GM12878 (cell line): ENCODE measurements at regions not wholly inside any gene's neighbourhood (a gene's known extent, or its start where the extent isn't known, plus 50 kb on each side); places are given as distances from the start of the nearest gene placed in this dataset.

ENCODE experiments used
- ATAC-seq: fragments of 200-7000 bp; cut with Tn5 transposase; 3 replicates; pipeline ENCODE4 v1.9.1; 2020; ENCODE audit warnings: mild to moderate bottlenecking, moderate library complexity
- BruUV-seq: library from RNA; stranded (reverse); fragments of 400-500 nt; replicated peaks from 2 replicates; lab custom pipeline; 2021; lab: Mats Ljungman, UMichigan
- CTCF ChIA-PET: fragments of 300-600 bp; sonication (Branson Sonifier 250); formaldehyde crosslinking; extraction: SDS; loops from one replicate; lab custom pipeline; 2021; ENCODE audit warnings: inconsistent platforms; lab: Yijun Ruan, JAX
- POLR2A ChIA-PET: fragments of 350-600 bp; formaldehyde crosslinking; extraction: SDS; loops from one replicate; lab custom pipeline; 2021; ENCODE audit warnings: inconsistent platforms; lab: Charles Lee
- RAD21 ChIA-PET: fragments of 300-600 bp; sonication (Branson Sonifier 250); formaldehyde crosslinking; loops from one replicate; lab custom pipeline; 2023; ENCODE audit warnings: antibody characterized with exemption; ENCODE audit not compliant: unreplicated experiment; lab: Charles Lee
- SMC1A ChIA-PET: fragments of 300-600 bp; sonication (Branson Sonifier 250); formaldehyde crosslinking; loops from one replicate; lab custom pipeline; 2023; ENCODE audit not compliant: unreplicated experiment, uncharacterized antibody; lab: Charles Lee
- DNase-seq: peaks from one replicate; pipeline ENCODE4 v3.0.0-alpha.2; 2011; ENCODE audit warnings: low read depth, low spot score
- FAIRE-seq: peaks from 3 replicates; lab custom pipeline; 2011; peaks lifted over from hg19 to GRCh38; lab: Jason Lieb, UNC
- H2AFZ ChIP-seq: 2 replicates; pipeline ENCODE4 v1.6.0; 2011; ENCODE audit warnings: low read depth, low read length, control low read depth; ENCODE audit not compliant: control insufficient read depth
- H3K27ac ChIP-seq: 2 replicates; pipeline ENCODE4 v1.5.1; 2011; ENCODE audit warnings: control low read depth; ENCODE audit not compliant: control insufficient read depth, insufficient read depth
- H3K27me3 ChIP-seq, 2 experiments: replicated peaks in 1 of 2; 2 replicates each; pipeline versions ENCODE4 v1.6.0 to v1.6.1; 2011; ENCODE audit warnings: low read length in 1 of 2; ENCODE audit not compliant: control insufficient read depth in 2 of 2, insufficient read depth in 2 of 2
- H3K36me3 ChIP-seq, 2 experiments: 2 replicates each; pipeline ENCODE4 v1.5.1; 2011; ENCODE audit warnings: low read length in 1 of 2; ENCODE audit not compliant: control insufficient read depth in 2 of 2, insufficient read depth in 2 of 2
- H3K4me1 ChIP-seq: 2 replicates; pipeline ENCODE4 v1.6.1; 2011; ENCODE audit warnings: mild to moderate bottlenecking, low read length, moderate library complexity, mixed read lengths; ENCODE audit not compliant: control insufficient read depth, insufficient read depth
- H3K4me2 ChIP-seq: 2 replicates; pipeline ENCODE4 v1.6.0; 2011; ENCODE audit warnings: control low read depth; ENCODE audit not compliant: control insufficient read depth, insufficient read depth
- H3K4me3 ChIP-seq: fragments of 200-600 bp; sonication (generic); 2 replicates; pipeline ENCODE4 v1.5.1; 2016
- H3K79me2 ChIP-seq: 2 replicates; pipeline ENCODE4 v1.6.0; 2011; ENCODE audit warnings: low read length; ENCODE audit not compliant: control insufficient read depth, insufficient read depth
- H3K9ac ChIP-seq: 2 replicates; pipeline ENCODE4 v1.8.0; 2011; ENCODE audit warnings: low read length, control low read depth, mixed read lengths; ENCODE audit not compliant: control insufficient read depth, insufficient read depth
- H3K9me3 ChIP-seq: replicated peaks from 3 replicates; pipeline ENCODE4 v1.5.1; 2011; ENCODE audit warnings: mild to moderate bottlenecking, low read length; ENCODE audit not compliant: control insufficient read depth, insufficient read depth
- H4K20me1 ChIP-seq: 2 replicates; pipeline ENCODE4 v1.6.0; 2011; ENCODE audit not compliant: control insufficient read depth, insufficient read depth
- MYC ChIP-seq: IDR thresholded peaks from 2 replicates; pipeline ENCODE4 v1.6.1; 2011; ENCODE audit warnings: mild to moderate bottlenecking, low read length, moderate library complexity, inconsistent platforms; ENCODE audit not compliant: insufficient read depth, insufficient replicate concordance, insufficient read length, severe bottlenecking
- NBN ChIP-seq: fragments of 450-650 bp; IDR thresholded peaks from 2 replicates; pipeline ENCODE4 v1.6.1; 2016
- NFIC ChIP-seq: IDR thresholded peaks from 2 replicates; pipeline ENCODE4 v1.6.1; 2012; ENCODE audit warnings: low read depth, mild to moderate bottlenecking, inconsistent platforms, low read length, moderate library complexity
- RB1 ChIP-seq: fragments of 450-650 bp; formaldehyde crosslinking; IDR thresholded peaks from 2 replicates; pipeline ENCODE4 v1.6.1; 2017; ENCODE audit warnings: mild to moderate bottlenecking, borderline replicate concordance
- TARDBP ChIP-seq: IDR thresholded peaks from 2 replicates; pipeline ENCODE4 v1.6.1; 2016; ENCODE audit warnings: borderline replicate concordance
- TCF7 ChIP-seq: IDR thresholded peaks from 2 replicates; pipeline ENCODE4 v1.6.1; 2014; ENCODE audit warnings: antibody characterized with exemption, borderline replicate concordance
- USF1 ChIP-seq: IDR thresholded peaks from 2 replicates; pipeline ENCODE4 v1.6.1; 2011; ENCODE audit warnings: borderline replicate concordance, low read depth, mild to moderate bottlenecking, moderate library complexity, mixed read lengths, low read length; ENCODE audit not compliant: insufficient read depth; ENCODE audit errors: extremely low read length
- ZNF24 ChIP-seq: fragments of 450-650 bp; IDR thresholded peaks from 2 replicates; pipeline ENCODE4 v1.6.1; 2017; ENCODE audit warnings: antibody characterized with exemption, mild to moderate bottlenecking
- WGBS: methylation state at CpG from one replicate; pipeline ENCODE4 v1.1.6; 2016; ENCODE audit warnings: low lambda C conversion rate; ENCODE audit not compliant: insufficient replicate concordance, insufficient coverage; ENCODE audit errors: missing lambda C conversion rate; 5-methylcytosine and 5-hydroxymethylcytosine counted together
- in situ Hi-C: fragments of 300-500 bp; cut with MboI; formaldehyde crosslinking; loops from 9 replicates; pipeline ENCODE4 v1.14.3; 2018; ENCODE audit warnings: mixed read lengths
- intact Hi-C: fragments of 100-400 bp; cut with micrococcal nuclease; formaldehyde crosslinking; loops from one replicate; pipeline ENCODE4 v1.14.2; 2022; ENCODE audit not compliant: unreplicated experiment

GRCh38 chr5:175344331-175345195 lies 99.4 kb downstream of the DRD1 start:
- no peak for DNase-seq
- ChIA-PET CTCF (no interaction called here), SMC1A (no interaction called here), RAD21 (no interaction called here), POLR2A (interaction anchor here (0.6 kb wide), 1 partner anchor 14 kb away, joined by 3 read pairs; no protein-coding TSS in a partner anchor)
- H3K9me3 ChIP-seq, result no peaks in the 10 kb centered on the region
- no peak for ATAC-seq
- no peaks in the 10 kb centered on the region for H4K20me1 ChIP-seq
- no peak for FAIRE-seq
- no peak overlapping the region for H3K4me2 ChIP-seq
- no peaks in the 10 kb centered on the region for H3K36me3 ChIP-seq
- no peaks in the 10 kb centered on the region for H3K79me2 ChIP-seq
- H2AFZ ChIP-seq, result no peak overlapping the region
- in situ Hi-C loops, result no loop called here
- TF ChIP-seq ZNF24, result no peak
- no peak for TF ChIP-seq USF1
- no peak for TF ChIP-seq NFIC
- no peak for TF ChIP-seq MYC
- TF ChIP-seq RB1, result no peak
- no peak for TF ChIP-seq TCF7
- TF ChIP-seq NBN, result no peak
- no peak for TF ChIP-seq TARDBP
- BruUV-seq, result no TSS peak
- no peaks in the 10 kb centered on the region for H3K4me1 ChIP-seq
- H3K4me3 ChIP-seq, result no peak overlapping the region
- H3K27me3 ChIP-seq, result no peaks in the 10 kb centered on the region
- WGBS, result 7% methylated on average over 4 of the region's 4 CpGs
- no peak overlapping the region for H3K27ac ChIP-seq
- no peak overlapping the region for H3K9ac ChIP-seq
- intact Hi-C loops, result no loop called here
